Activated T-cell treated with anti-CD3 and anti-CD28 coated beads, Interleukin-2, amount 50 U/mL, for 24 hours (primary cell): ENCODE measurements at regions not wholly inside any gene's neighbourhood (a gene's known extent, or its start where the extent isn't known, plus 50 kb on each side); places are given as distances from the start of the nearest gene placed in this dataset.

Experiments
- DNase-seq: peaks from one replicate; pipeline ENCODE4 v3.0.0-alpha.2; 2020
- H3K27ac Mint-ChIP-seq: 2 replicates; pipeline ENCODE4 v1.8.0; 2020; ENCODE audit warnings: mild to moderate bottlenecking, mixed read lengths
- H3K27me3 Mint-ChIP-seq: 2 replicates; pipeline ENCODE4 v1.8.0; 2020; ENCODE audit warnings: mixed read lengths
- H3K36me3 Mint-ChIP-seq: 2 replicates; pipeline ENCODE4 v1.8.0; 2020; ENCODE audit warnings: low read depth, mixed read lengths
- H3K4me1 Mint-ChIP-seq: 2 replicates; pipeline ENCODE4 v1.8.0; 2020; ENCODE audit warnings: low read depth, mixed read lengths
- H3K4me3 Mint-ChIP-seq: 2 replicates; pipeline ENCODE4 v1.8.0; 2020; ENCODE audit warnings: mild to moderate bottlenecking, moderate library complexity, mixed read lengths
- H3K9me3 Mint-ChIP-seq: 2 replicates; pipeline ENCODE4 v1.8.0; 2020; ENCODE audit warnings: mixed read lengths

- Mint-ChIP-seq H3K9me3 (peaks cover 10% of the 10 kb centered on the region), H3K4me3 (no peak overlapping the region), H3K36me3 (no peaks in the 10 kb centered on the region), H3K4me1 (no peaks in the 10 kb centered on the region), H3K27me3 (no peaks in the 10 kb centered on the region), H3K27ac (no peak overlapping the region)
- no peak for DNase-seq
Measured at GRCh38 chr13:72261732-72262131, 394.7 kb upstream of the DACH1 start.

- Mint-ChIP-seq H3K4me1 (no peaks in the 10 kb centered on the region), H3K36me3 (no peaks in the 10 kb centered on the region), H3K4me3 (no peak overlapping the region), H3K9me3 (peaks cover 6% of the 10 kb centered on the region), H3K27me3 (no peaks in the 10 kb centered on the region), H3K27ac (no peak overlapping the region)
- DNase-seq = no peak
Measured at GRCh38 chr13:72259528-72259927, 392.5 kb upstream of the DACH1 start.

DNA sequence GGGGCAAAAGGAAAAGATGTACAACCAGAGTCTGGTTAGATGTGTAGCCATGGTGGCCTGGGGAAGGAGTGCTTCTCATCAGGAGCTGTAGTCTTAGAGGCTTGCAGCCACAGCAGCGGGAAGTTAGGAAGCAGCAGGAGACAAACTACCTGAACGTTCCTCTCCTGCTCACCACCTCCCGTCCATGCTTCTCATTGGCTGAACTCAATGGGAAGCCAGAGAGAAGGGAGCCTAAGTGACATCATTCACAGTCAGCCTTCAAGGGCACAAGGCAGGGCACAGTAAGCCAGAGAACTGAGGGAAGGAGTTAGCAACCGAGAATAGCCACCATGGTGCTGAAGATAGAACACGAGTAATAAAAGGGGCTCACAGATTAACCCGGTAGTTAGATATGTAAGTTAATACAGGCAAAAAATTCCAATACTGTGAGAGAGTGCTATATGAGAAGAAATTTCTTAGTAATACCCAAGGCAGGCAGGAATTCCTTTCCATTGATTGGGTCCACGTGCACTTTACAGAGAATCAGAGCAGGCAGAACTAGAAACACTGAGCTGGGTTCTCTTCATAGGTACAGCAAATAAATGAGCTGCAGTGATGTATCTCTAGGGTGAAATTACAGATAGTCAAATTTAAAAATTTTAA lies 391.5 kb upstream of the DACH1 start:
- Mint-ChIP-seq H3K36me3 (no peaks in the 10 kb centered on the region), H3K9me3 (peaks cover 4% of the 10 kb centered on the region), H3K27me3 (no peaks in the 10 kb centered on the region), H3K27ac (no peak overlapping the region), H3K4me3 (no peak overlapping the region), H3K4me1 (no peaks in the 10 kb centered on the region)
- no peak for DNase-seq

- Mint-ChIP-seq H3K27ac (no peak overlapping the region), H3K36me3 (no peaks in the 10 kb centered on the region), H3K9me3 (no peaks in the 10 kb centered on the region), H3K4me1 (no peaks in the 10 kb centered on the region), H3K27me3 (no peaks in the 10 kb centered on the region), H3K4me3 (no peak overlapping the region)
- no peak for DNase-seq
Measured at GRCh38 chr13:72255908-72256307, 388.9 kb upstream of the DACH1 start.

GRCh38 chr13:72253754-72254153 lies 386.8 kb upstream of the DACH1 start:
- no peak for DNase-seq
- Mint-ChIP-seq H3K27ac (no peak overlapping the region), H3K27me3 (no peaks in the 10 kb centered on the region), H3K36me3 (no peaks in the 10 kb centered on the region), H3K9me3 (no peaks in the 10 kb centered on the region), H3K4me3 (no peak overlapping the region), H3K4me1 (no peaks in the 10 kb centered on the region)

GRCh38 chr13:72246396-72246795 lies 379.4 kb upstream of the DACH1 start:
- no peak overlapping the region for H3K27ac Mint-ChIP-seq
- H3K9me3 Mint-ChIP-seq = no peaks in the 10 kb centered on the region
- H3K4me1 Mint-ChIP-seq = no peaks in the 10 kb centered on the region
- no peak for DNase-seq
- no peaks in the 10 kb centered on the region for H3K27me3 Mint-ChIP-seq
- H3K4me3 Mint-ChIP-seq = no peak overlapping the region
- no peaks in the 10 kb centered on the region for H3K36me3 Mint-ChIP-seq

DNA sequence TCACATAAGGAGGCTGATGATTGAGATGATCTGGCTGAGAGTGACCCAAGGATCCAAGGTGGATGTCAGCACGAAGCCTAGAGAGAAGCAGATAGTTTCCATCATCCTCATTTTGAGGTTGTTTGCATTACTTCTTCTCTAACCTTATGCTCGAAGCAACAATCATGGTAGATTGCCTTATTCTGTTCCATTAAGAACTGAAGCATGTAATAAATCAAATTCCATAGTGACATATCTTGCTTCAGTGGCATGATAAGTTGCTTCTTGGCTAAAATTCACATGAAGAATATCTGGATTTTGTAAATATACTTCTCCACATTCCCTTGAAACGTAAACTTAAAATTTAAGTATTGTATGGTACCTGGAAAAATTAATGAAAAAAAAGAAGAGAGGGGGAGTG lies 377.8 kb upstream of the DACH1 start:
- no peaks in the 10 kb centered on the region for H3K4me1 Mint-ChIP-seq
- H3K27me3 Mint-ChIP-seq = no peaks in the 10 kb centered on the region

DNA sequence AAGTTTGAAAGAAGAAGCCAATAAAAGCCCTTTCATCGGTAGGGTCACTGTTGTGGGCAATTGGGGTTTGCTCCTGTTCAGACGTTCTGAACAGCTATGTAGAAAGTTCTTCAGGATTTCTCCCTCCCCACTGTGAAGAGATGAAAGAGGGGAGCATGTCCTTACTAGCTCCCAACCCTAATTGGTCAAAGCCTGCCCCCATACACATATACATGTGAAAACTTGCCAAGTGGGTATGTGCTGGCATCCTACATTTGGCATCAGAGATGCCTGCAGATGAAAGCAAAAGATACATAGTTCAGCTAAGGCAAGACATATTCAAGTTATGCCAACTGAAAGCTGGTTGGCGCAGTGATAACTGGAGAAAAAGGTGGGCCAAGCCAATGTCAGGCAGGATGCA lies 363.1 kb upstream of the DACH1 start:
- Mint-ChIP-seq H3K4me1 (no peaks in the 10 kb centered on the region), H3K36me3 (no peaks in the 10 kb centered on the region), H3K27ac (no peak overlapping the region), H3K27me3 (no peaks in the 10 kb centered on the region), H3K4me3 (no peak overlapping the region), H3K9me3 (peaks cover 2% of the 10 kb centered on the region)
- no peak for DNase-seq

More for the DNA sequence above, 377.8 kb upstream of the DACH1 start:
- Mint-ChIP-seq H3K27ac (no peak overlapping the region), H3K36me3 (no peaks in the 10 kb centered on the region), H3K9me3 (no peaks in the 10 kb centered on the region), H3K4me3 (no peak overlapping the region)
- no peak for DNase-seq

- no peak for DNase-seq
- Mint-ChIP-seq H3K4me3 (no peak overlapping the region), H3K9me3 (peaks cover 2% of the 10 kb centered on the region), H3K27me3 (no peaks in the 10 kb centered on the region), H3K27ac (no peak overlapping the region), H3K36me3 (no peaks in the 10 kb centered on the region), H3K4me1 (no peaks in the 10 kb centered on the region)
Measured at GRCh38 chr13:72229067-72229466, 362.1 kb upstream of the DACH1 start.

DNA sequence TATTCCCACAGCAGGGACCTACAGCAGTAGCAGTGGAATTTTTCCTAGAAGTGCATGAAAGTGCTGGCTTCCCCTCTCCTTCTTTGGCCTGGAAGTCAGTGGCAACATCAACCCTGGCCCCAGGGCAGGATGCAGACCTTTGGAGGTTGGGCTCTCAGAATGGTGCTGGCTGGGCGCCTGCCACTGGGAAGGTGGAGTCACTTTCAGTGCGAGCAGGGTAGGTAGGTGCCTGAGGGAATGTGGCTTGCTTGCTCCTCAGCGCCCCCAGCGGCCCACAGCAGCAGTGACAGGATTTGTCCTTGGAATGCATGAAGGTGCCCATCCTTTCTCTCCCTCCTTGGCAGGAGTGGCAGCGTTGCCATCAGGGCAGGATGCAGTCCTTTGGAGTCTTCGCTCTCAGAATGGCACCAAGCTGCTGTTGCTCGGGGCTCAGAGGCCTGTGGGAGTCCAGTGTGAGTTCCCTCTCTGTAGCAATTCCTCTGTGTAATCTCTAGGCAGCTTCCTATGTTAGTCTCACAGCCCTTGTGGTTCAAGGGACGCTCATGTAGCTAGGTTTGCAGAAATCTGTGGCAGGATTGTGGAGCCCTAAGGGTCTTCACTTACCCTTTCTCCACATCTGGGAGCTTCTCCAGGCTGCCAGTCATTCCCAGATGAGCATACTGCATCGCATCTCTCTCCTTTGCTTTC lies 354.4 kb upstream of the DACH1 start:
- Mint-ChIP-seq H3K4me1 (no peaks in the 10 kb centered on the region), H3K27me3 (no peaks in the 10 kb centered on the region), H3K9me3 (peaks cover 11% of the 10 kb centered on the region), H3K36me3 (no peaks in the 10 kb centered on the region), H3K27ac (no peak overlapping the region), H3K4me3 (no peak overlapping the region)
- DNase-seq = no peak

DNA sequence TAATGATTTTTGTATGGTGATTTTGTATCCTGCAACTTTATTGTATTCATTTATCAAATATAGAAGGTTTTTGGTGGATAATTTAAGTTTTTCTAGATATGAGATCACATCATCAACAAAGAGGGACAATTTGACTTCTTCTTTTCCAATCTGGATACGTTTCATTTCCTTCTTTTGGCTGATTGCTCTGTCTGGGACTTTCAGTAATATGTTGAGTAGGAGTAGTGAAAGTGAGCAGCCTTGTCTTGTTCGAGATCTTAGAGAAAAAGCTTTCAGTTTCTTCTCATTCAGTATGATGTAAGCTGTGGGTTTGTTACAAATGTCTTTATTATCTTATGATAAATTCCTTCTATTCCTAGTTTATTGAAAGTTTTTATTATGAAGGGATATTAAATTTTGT lies 352.0 kb upstream of the DACH1 start:
- no peak overlapping the region for H3K4me3 Mint-ChIP-seq
- H3K27me3 Mint-ChIP-seq = no peaks in the 10 kb centered on the region
- H3K36me3 Mint-ChIP-seq = no peaks in the 10 kb centered on the region
- DNase-seq = no peak
- H3K27ac Mint-ChIP-seq = no peak overlapping the region
- H3K4me1 Mint-ChIP-seq = no peaks in the 10 kb centered on the region
- H3K9me3 Mint-ChIP-seq = peaks cover 13% of the 10 kb centered on the region

DNA sequence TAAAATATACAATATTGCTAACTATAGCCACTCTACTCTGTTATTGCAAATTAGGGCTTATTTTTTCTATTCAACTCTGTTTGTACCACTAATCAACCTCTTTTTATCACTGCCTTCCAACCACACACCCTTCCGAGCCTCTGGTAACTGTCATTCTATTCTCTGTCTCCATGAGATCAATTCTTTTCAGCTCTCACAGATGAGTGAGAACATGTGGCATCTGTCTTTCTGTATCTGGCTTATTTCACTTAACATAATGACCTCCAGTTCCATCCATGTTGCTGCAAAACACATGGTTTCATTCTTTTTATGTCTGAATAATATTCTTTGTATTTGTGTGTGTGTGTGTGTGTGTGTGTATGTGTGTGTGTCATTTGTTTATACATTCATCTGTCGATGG lies 350.1 kb upstream of the DACH1 start:
- Mint-ChIP-seq H3K36me3 (no peaks in the 10 kb centered on the region), H3K4me1 (no peaks in the 10 kb centered on the region), H3K27me3 (no peaks in the 10 kb centered on the region), H3K27ac (no peak overlapping the region), H3K9me3 (peaks cover 11% of the 10 kb centered on the region), H3K4me3 (no peak overlapping the region)
- DNase-seq = no peak

DNA sequence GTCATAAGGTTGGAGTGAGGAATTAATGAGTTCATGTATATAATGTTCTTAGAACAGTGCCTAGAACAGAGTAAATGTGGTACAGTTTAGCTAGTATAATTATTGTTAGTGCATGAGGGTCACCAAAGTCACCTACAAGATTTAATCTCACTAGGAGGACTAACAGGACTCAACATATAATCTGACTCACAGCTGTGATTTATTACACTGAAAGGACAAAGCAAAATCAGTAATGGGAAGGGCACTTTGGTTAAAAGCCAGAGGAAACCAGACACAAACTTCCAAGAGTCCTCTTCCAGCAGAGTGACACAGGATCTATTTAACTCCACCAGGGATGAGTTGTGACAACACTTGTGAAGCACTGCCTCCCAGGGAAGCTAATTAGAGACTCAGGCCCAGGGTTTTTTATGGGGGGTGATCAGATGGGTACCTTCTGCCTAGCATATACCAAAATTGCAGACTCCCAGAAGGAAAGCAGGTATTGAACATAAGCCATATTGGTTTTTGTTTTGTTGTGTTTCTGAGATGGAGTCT lies 341.2 kb upstream of the DACH1 start:
- H3K27me3 Mint-ChIP-seq = no peaks in the 10 kb centered on the region
- no peak overlapping the region for H3K4me3 Mint-ChIP-seq
- H3K36me3 Mint-ChIP-seq = no peaks in the 10 kb centered on the region
- peaks cover 3% of the 10 kb centered on the region for H3K9me3 Mint-ChIP-seq
- H3K27ac Mint-ChIP-seq = no peak overlapping the region
- no peaks in the 10 kb centered on the region for H3K4me1 Mint-ChIP-seq
- no peak for DNase-seq

GRCh38 chr13:72205773-72206172 lies 338.8 kb upstream of the DACH1 start:
- DNase-seq = no peak
- H3K27me3 Mint-ChIP-seq = no peaks in the 10 kb centered on the region
- peaks cover 2% of the 10 kb centered on the region for H3K9me3 Mint-ChIP-seq
- H3K4me1 Mint-ChIP-seq = no peaks in the 10 kb centered on the region
- H3K27ac Mint-ChIP-seq = no peak overlapping the region
- H3K36me3 Mint-ChIP-seq = no peaks in the 10 kb centered on the region
- H3K4me3 Mint-ChIP-seq = no peak overlapping the region

GRCh38 chr13:72204291-72204690 lies 337.3 kb upstream of the DACH1 start:
- H3K27me3 Mint-ChIP-seq = no peaks in the 10 kb centered on the region
- H3K4me3 Mint-ChIP-seq = no peak overlapping the region
- no peaks in the 10 kb centered on the region for H3K4me1 Mint-ChIP-seq
- peaks cover 2% of the 10 kb centered on the region for H3K9me3 Mint-ChIP-seq
- no peaks in the 10 kb centered on the region for H3K36me3 Mint-ChIP-seq
- no peak for DNase-seq
- no peak overlapping the region for H3K27ac Mint-ChIP-seq
